ENCODE measurements at regions not wholly inside any gene's neighbourhood (a gene's known extent, or its start where the extent isn't known, plus 50 kb on each side); places are given as distances from the start of the nearest gene placed in this dataset.

DNA sequence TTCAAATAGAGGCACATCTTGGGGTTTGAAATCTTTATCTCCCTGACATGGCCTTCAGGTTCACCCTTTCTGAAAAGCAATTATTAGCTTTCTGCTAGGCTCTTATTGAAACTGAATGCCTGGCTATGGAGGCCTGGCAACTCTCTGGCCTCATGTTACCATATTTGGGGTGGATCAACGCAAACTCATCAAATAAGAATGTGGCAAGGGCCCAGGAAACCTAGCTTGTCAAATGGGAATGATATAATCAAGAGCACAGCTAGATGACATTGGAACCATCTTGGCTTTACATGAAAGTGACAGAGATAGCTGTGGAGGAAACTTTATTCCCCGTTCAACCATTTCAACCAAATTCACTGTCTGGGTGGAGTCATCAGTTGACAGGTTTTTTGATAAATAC lies 202.8 kb upstream of the SMIM30 start:
- no peak overlapping the region for H3K4me3 ChIP-seq (replicated peaks in 1 of 3)
- no peaks in the 10 kb centered on the region for H3K4me1 ChIP-seq
- intact Hi-C loops (cut with DNase I): no loop called here
- WGBS, 2 donors: 90 to 97% methylated on average over 2 of the region's 2 CpGs
- no peaks in the 10 kb centered on the region for H3K36me3 ChIP-seq
- no peak overlapping the region for H3K27ac ChIP-seq
- H3K9me3 ChIP-seq: no peaks in the 10 kb centered on the region
- H3K27me3 ChIP-seq: no peaks in the 10 kb centered on the region
- no peak for DNase-seq
- TF ChIP-seq POLR2A (IDR thresholded peaks at IDR 0.05): no peak
- TF ChIP-seq, protein P1, sequence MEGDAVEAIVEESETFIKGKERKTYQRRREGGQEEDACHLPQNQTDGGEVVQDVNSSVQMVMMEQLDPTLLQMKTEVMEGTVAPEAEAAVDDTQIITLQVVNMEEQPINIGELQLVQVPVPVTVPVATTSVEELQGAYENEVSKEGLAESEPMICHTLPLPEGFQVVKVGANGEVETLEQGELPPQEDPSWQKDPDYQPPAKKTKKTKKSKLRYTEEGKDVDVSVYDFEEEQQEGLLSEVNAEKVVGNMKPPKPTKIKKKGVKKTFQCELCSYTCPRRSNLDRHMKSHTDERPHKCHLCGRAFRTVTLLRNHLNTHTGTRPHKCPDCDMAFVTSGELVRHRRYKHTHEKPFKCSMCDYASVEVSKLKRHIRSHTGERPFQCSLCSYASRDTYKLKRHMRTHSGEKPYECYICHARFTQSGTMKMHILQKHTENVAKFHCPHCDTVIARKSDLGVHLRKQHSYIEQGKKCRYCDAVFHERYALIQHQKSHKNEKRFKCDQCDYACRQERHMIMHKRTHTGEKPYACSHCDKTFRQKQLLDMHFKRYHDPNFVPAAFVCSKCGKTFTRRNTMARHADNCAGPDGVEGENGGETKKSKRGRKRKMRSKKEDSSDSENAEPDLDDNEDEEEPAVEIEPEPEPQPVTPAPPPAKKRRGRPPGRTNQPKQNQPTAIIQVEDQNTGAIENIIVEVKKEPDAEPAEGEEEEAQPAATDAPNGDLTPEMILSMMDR (IDR thresholded peaks at IDR 0.05): no peak

DNA sequence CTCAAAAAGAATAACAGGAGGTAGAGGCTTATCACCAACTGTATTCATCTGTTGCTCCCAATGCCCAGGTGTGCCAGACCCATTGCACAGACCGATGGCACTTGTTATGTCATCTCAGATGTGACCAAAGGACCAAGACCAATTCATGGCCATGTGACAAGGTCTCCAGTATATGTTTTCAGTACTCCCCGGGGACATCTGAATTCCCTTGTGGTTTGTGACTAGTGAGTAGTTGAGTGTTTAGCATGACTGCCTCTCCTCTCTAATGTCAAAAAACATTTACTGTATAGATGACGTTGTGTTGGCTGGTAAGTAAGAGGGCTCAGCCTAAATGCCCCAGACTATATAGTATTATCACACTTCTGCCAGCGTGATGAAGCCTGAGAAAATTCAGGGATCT lies 202.1 kb upstream of the SMIM30 start:
- no peaks in the 10 kb centered on the region for H3K36me3 ChIP-seq
- no peak overlapping the region for H3K27ac ChIP-seq
- 77 to 83% methylated on average over 4 of the region's 4 CpGs for whole genome bisulfite sequencing, 2 donors
- H3K27me3 ChIP-seq: no peaks in the 10 kb centered on the region
- H3K4me1 ChIP-seq: no peaks in the 10 kb centered on the region
- H3K9me3 ChIP-seq: no peaks in the 10 kb centered on the region
- H3K4me3 ChIP-seq (replicated peaks in 1 of 3): no peak overlapping the region
- intact Hi-C loops (cut with DNase I): no loop called here
- DNase-seq: no peak
- TF ChIP-seq POLR2A (IDR thresholded peaks at IDR 0.05): no peak
- TF ChIP-seq, protein P1 (IDR thresholded peaks at IDR 0.05): no peak

DNA sequence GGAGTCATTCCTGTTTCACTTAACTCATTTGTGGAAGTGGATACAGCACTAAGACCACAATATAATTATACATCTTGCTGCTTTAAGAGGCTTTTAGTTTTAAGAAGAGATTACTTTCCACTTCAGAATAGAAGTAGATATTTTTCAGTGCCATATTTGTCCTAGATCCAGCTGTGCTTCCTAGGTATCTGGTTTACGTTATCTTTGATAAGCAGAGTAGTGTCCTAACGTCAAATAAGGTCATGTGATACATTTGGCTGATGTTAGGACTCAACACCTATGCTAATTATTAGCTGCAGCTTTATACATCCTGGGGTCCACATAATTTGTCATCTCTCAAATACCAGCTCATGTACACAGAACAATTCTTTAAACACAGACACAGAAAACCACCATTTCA lies 196.2 kb upstream of the SMIM30 start:
- WGBS, 2 donors: 49 to 52% methylated on average over 2 of the region's 2 CpGs
- H3K36me3 ChIP-seq: no peaks in the 10 kb centered on the region
- H3K27ac ChIP-seq: no peak overlapping the region
- H3K9me3 ChIP-seq: no peaks in the 10 kb centered on the region
- intact Hi-C loops (cut with DNase I): no loop called here
- H3K27me3 ChIP-seq: no peaks in the 10 kb centered on the region
- no peak for DNase-seq
- no peak overlapping the region for H3K4me3 ChIP-seq (replicated peaks in 1 of 3)
- H3K4me1 ChIP-seq: no peaks in the 10 kb centered on the region
- TF ChIP-seq, protein P1 (IDR thresholded peaks at IDR 0.05): no peak
- no peak for TF ChIP-seq POLR2A (IDR thresholded peaks at IDR 0.05)

DNA sequence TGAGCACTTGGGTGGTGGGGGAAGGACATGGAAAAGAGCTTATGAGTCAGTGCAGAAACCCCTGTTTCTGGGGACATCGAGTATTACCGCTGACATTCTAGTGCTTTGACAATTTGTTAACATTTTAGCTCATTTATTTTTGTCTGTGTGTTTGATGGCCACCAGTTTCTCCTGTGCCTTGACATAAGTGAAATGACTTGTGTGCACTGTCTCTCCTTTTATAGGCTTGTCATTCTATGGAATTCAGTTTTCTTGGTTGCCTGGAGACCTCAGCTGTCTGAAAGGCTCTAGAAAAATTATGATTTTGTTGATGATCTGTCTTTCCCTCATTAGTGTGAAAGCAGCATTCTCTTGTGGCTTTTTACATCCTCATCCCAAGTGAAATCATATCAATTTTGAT lies 190.0 kb upstream of the SMIM30 start:
- H3K9me3 ChIP-seq: no peaks in the 10 kb centered on the region
- no peak overlapping the region for H3K27ac ChIP-seq
- DNase-seq: no peak
- no peaks in the 10 kb centered on the region for H3K27me3 ChIP-seq
- no peaks in the 10 kb centered on the region for H3K36me3 ChIP-seq
- TF ChIP-seq, protein P1 (IDR thresholded peaks at IDR 0.05): no peak
- no peak for TF ChIP-seq POLR2A (IDR thresholded peaks at IDR 0.05)
- intact Hi-C loops (cut with DNase I): no loop called here
- no peaks in the 10 kb centered on the region for H3K4me1 ChIP-seq
- no peak overlapping the region for H3K4me3 ChIP-seq (replicated peaks in 1 of 3)
- 91 to 93% methylated on average over 2 of the region's 2 CpGs for WGBS, 2 donors

DNA sequence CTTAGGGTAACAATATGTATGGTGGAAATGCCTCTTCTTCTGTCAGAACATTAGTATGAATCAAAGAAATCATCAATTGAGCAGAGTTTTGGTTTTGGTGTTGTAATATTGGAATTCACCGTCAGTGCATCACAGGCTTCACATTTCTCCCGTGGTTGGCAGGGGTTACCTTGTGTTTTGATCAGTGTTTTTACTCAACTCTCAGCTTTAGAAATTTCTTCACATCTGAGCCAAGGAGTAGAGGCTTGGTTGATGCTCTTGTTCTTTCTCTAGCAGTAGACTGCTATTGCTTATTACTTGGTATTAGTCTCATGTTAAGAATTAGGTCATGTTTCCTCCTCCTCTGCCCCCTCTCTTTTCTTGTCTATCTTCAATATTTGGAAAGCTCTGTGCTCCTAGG lies 188.8 kb upstream of the SMIM30 start:
- H3K4me3 ChIP-seq (replicated peaks in 1 of 3): no peak overlapping the region
- intact Hi-C loops (cut with DNase I): no loop called here
- no peak for DNase-seq
- H3K9me3 ChIP-seq: no peaks in the 10 kb centered on the region
- TF ChIP-seq, protein P1 (IDR thresholded peaks at IDR 0.05): no peak
- no peak for TF ChIP-seq POLR2A (IDR thresholded peaks at IDR 0.05)
- no peak overlapping the region for H3K27ac ChIP-seq
- WGBS, 2 donors: 39 to 77% methylated on average over 2 of the region's 2 CpGs
- no peaks in the 10 kb centered on the region for H3K4me1 ChIP-seq
- no peaks in the 10 kb centered on the region for H3K36me3 ChIP-seq
- H3K27me3 ChIP-seq: no peaks in the 10 kb centered on the region

Data from thyroid gland (tissue), 4 donors.